ENCODE measurements at regions not wholly inside any gene's neighbourhood (a gene's known extent, or its start where the extent isn't known, plus 50 kb on each side); places are given as distances from the start of the nearest gene placed in this dataset.

GRCh38 chr2:217195658-217196446 is 336.0 kb upstream of the TNP1 start:
- TF ChIP-seq EZH2phosphoT487 (IDR thresholded peaks at IDR 0.05; ENCODE audit: low read depth, severe bottlenecking, unreplicated experiment) (no peak), EZH2 (IDR thresholded peaks at IDR 0.05; ENCODE audit: borderline replicate concordance) (no peak)
